T47D (cell line): ENCODE measurements at regions not wholly inside any gene's neighbourhood (a gene's known extent, or its start where the extent isn't known, plus 50 kb on each side); places are given as distances from the start of the nearest gene placed in this dataset.
"Not testable (repeated sequence)": the region's sequence is repeated elsewhere in the genome, so short reads cannot be mapped to it uniquely, and the experiment has no call there.

Experiments used
- DNase-seq, 2 experiments: peaks; one replicate each; pipeline versions ENCODE4 v3.0.0 to v3.0.0-alpha.2; 2011 to 2012; ENCODE audit warnings: low read depth in 1 of 2, low spot score in 1 of 2
- JUND ChIP-seq: IDR thresholded peaks from 2 replicates; pipeline ENCODE4 v1.6.1; 2012; ENCODE audit warnings: low read depth
- in situ Hi-C: cut with HindIII; loops from 2 replicates; pipeline ENCODE4 v1.10.0; 2016; ENCODE audit warnings: low sequenced_read_pairs, low pct_unique_long_range_greater_than_20kb

DNA sequence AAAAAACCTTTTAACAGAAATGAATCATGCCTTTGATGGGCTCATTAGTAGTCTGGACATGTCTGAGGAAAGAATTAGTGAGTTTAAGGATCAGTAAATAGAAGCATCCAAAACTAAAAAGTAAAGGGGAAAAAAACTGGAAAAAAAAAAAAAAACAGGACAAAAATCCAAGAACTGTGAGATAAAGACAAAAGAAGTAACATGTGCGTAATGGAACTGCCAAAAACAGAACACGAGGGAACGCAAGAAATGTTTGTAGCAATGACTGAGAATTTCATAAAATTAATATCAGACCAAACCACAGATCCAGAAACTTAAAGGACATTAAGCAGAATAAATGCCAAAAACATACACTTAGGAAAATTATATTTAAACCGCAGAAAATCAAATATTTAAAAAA lies 77.4 kb downstream of the MS4A13 start:
- in situ Hi-C loops = no loop called here
- no peak for TF ChIP-seq JUND
- DNase-seq = no peak

DNA sequence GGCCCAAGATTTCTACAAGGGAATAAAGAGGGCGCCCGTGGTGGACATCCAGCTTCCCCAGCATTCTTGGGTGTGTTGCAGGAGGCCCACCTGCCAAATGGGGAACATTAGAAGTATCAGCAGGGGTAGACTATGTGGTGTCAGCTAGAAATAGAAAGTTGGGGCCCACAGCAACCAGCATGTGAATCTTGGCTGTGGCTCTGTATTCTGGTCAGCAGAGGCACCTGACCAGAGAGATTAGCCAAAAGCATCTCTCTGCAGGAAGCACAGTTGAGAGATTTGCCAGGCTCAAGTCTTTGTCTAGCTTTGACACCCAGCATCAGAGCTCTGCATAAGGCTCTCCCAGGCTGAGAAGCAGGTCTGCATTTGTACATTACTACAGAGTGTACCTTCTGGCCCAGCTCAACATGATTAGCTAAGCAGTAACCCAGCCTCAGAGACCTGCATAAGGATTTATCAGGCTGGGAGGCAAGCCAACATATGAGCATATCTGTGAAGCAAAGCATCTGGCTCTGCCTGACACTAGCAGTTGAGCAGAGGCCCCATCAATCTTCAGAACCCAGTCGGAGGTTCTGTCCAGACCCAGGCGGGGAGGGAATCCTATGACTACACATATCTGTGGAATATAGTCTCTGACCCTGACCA lies 79.9 kb downstream of the MS4A13 start:
- TF ChIP-seq JUND = no peak
- no peak for DNase-seq
- in situ Hi-C loops = no loop called here

DNA sequence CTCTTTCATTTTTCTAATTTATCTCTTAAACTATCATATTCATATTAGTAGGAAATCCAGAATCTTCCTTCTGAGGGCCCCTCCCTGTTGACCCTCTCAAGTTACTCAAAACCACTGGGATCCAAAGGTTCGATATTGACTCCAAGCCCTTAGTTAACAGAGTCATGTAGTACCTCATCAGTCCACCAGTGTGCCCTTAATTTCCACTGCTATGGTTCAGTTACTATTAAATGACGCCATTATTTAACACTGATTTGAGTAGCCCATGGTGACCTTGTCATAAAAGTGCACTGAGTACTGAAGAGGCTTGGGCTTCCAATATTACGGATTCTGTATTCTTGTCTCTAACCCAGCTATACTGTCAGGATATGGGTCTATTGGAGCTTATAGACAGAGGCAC lies 91.9 kb upstream of the MS4A8 start:
- DNase-seq = no peak

DNA sequence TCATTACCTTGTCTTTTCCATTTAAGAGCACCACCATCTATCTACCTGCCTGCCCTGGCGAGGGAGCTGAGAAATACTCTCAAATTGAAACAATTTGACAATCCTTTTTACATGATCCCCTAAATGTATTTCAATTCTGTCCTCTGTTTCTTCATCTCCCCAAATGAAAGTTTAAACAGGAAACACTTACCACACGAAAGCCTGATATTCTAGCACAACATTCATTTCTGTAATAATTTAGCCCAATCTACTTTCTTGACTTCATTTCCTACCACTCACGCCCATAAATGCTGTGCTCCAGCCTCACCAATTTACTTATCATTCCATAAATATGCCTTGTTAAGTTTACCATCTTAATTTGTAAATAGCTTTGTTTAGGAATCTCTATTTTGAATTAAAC lies 89.8 kb upstream of the MS4A8 start:
- no peak for TF ChIP-seq JUND
- in situ Hi-C loops = no loop called here
- DNase-seq = no peak

More for the DNA sequence above, 91.9 kb upstream of the MS4A8 start:
- in situ Hi-C loops = no loop called here
- TF ChIP-seq JUND = no peak

DNA sequence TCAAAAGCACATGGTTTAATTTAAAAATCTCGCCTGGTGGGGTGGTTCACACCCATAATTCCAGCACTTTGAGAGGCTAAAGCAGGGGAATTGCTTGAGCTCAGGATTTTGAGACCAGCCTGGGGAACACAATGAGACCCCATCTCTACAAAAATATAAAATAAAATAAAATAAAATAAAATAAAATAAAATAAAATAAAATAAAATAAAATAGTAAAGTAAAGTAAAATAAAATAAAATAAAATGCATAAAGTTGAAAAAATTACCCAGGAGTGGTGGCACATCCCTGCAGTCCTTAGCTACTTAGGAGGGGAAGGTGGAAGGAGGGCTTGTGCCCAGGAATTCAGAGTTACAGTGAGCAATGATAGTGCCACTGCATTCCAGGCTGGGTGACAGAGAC lies 88.7 kb upstream of the MS4A8 start:
- in situ Hi-C loops = no loop called here
- no peak for DNase-seq
- no peak for TF ChIP-seq JUND

DNA sequence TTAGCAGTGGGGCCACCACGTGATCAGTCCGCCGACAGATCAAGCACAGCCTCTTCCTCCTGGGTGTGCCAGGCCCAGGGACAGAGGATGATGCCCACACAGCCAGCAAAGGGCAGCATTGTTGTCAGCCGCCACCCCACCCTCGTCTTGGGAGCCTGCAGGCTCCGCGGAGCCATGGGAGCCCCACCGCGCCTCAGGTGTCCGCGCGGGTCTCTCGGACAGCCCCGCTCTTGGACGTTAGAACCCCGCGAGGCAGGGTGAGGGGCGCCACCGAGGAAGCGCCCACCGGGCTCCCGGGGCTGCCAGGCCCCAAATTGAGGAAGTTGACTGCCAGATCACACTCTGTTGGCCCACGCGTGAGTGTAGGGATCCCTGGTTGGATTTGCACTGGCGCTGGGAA lies 83.9 kb upstream of the MS4A8 start:
- no peak for TF ChIP-seq JUND
- in situ Hi-C loops = no loop called here
- DNase-seq = no peak

DNA sequence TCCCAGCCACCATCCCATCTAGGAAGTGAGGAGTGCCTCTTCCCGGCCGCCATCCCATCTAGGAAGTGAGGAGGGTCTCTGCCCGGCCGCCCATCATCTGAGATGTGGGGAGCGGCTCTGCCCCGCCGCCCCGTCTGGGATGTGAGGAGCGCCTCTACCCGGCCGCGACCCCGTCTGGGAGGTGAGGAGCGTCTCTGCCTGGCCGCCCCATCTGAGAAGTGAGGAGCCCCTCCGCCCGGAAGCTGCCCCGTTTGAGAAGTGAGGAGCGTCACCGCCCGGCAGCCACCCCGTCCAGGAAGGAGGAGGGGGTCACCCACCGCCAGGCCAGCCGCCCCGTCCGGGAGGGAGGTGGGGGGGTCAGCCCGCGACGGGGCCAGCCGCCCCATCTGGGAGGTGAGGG lies 77.5 kb upstream of the MS4A8 start:
- DNase-seq, in situ Hi-C loops: not testable (repeated sequence)

DNA sequence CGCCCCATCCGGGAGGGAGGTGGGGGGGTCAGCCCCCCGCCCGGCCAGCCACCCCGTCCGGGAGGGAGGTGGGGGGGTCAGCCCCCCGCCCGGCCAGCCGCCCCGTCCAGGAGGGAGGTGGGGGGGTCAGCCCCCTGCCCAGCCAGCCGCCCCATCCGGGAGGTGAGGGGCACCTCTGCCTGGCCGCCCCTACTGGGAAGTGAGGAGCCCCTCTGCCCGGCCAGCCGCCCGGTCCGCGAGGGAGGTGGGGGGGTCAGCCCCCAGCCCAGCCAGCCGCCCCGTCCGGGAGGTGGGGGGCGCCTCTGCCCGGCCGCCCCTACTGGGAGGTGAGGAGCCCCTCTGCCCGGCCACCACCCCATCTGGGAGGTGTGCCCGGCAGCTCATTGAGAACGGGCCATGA lies 76.6 kb upstream of the MS4A8 start:
- in situ Hi-C loops, DNase-seq: not testable (repeated sequence)

DNA sequence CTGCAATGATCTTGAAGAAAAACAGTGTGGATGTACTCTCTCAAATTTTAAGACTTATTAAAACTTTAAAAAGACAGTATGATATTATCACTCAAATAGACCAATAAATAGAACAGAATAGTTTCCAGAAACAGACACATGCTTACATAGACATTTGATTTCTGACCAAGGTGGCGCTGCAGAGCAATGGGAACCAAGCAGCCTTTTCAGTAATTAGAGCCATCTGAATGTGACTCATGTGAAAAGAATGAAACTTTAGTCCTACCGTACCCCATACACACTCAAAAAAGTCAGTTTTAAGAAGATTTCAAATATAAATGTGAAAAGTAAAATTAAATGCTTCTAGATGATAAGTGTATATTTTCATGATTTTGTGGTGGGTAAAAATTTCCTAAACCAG lies 74.2 kb upstream of the MS4A8 start:
- in situ Hi-C loops = no loop called here
- peak in 1 of 2 experiments; percentile 79 for DNase-seq
- no peak for TF ChIP-seq JUND

DNA sequence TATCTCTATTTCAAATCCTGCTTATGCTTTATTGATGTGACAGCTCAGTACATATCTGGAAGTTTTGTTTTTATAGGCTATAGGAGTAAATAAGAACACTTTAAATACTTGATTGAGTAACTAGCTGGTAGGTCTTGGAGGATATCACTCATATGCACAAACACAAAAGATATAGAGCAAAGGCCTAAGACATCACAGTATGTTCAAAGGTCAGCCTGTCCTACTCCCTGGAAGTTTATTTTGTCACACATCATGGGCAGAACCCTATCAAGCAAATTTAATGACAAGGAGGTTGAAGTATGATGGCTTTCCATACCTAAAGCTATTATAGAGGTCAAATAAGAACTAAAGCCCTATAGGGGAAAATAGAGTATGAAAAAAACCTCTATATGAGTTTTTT lies 70.0 kb upstream of the MS4A8 start:
- no peak for DNase-seq
- TF ChIP-seq JUND = no peak
- in situ Hi-C loops = no loop called here

DNA sequence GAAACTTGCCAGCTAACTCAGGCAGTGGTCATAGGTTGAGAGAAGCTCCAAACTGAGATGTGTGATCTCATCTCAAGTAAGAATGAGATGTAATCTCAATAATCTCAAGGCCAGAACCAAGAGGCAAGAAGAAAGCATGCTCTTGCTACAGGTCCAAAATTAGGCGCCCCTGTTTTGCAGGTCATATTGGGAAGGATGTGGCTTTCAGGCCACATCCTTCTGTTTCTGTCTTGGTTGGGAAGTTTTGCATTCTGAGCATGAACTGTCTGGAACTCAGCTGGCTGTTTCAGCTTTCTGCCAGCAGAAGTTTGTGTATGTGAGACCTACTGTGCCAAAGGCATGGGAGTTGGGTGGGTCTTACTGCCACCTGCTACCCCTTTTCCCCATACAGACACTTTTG lies 67.5 kb upstream of the MS4A8 start:
- in situ Hi-C loops = no loop called here
- no peak for DNase-seq
- no peak for TF ChIP-seq JUND

DNA sequence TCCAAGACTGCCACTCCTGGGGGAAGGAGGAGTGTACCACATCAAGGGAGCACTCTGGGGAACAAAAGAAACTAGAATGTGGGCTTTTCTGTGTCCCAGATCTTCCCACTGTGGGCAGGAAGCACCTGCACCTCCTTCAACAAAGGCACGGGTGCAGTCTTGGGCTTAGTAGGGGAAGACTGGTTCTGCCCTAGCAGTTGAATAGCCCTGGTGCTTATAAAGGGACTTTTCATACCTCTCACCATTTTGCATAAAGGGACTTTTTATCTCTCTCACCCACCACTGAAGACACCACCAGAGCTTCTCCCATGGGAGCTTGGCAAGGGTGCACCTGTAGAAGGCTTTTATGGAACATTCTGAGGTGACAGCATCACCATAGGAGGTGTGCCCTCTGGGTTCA lies 65.8 kb upstream of the MS4A8 start:
- in situ Hi-C loops = no loop called here
- no peak for TF ChIP-seq JUND
- no peak for DNase-seq

DNA sequence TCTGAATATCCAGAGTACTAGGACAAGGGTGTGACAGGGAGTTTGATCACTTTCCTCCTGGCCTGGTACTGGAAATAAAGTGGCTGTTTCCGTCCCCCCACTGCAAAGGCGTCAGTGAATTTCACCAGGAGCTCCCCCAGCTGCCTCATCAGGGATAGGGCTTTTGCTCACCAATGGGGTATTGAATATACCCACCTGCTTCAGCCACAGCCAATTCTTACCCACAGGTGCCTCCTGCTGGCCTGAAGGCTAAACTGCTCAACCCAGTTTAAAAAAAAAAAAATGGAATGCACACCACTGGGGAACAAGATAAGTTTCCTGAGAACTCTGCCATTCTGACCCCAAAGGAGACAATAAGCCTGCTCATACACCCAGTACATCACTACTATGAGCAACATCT lies 65.3 kb upstream of the MS4A8 start:
- TF ChIP-seq JUND = no peak
- in situ Hi-C loops = no loop called here

DNA sequence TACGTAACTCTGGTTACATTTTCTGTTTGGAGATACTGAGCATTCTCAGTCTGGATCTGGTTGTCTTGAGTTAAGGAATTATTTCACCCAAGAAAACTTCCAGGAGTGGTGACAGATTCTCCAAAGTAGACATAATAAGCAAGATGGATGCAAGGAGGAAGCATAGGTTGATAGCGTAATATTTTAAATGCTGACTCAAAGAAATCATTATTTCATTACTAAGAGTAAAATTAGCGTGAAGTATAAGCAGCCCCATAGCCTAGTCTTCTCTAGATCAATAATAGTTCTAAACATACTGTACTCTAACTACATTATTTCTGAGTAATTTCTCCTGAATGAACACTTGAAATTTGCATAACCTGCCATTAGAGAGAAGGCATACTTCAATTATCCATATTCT lies 57.5 kb upstream of the MS4A8 start:
- in situ Hi-C loops = no loop called here
- no peak for TF ChIP-seq JUND
- no peak for DNase-seq

More for the DNA sequence above, 65.3 kb upstream of the MS4A8 start:
- no peak for DNase-seq
